Fibroblast of skin of back (primary cell): ENCODE measurements at regions not wholly inside any gene's neighbourhood (a gene's known extent, or its start where the extent isn't known, plus 50 kb on each side); places are given as distances from the start of the nearest gene placed in this dataset.
A peak's percentile ranks its signal among the peaks of the same experiment; 100 is the strongest.
"Not testable (repeated sequence)": the region's sequence is repeated elsewhere in the genome, so short reads cannot be mapped to it uniquely, and the experiment has no call there.

Experiments
- DNase-seq: peaks from one replicate; pipeline ENCODE4 v3.0.0-alpha.2; 2013

DNA sequence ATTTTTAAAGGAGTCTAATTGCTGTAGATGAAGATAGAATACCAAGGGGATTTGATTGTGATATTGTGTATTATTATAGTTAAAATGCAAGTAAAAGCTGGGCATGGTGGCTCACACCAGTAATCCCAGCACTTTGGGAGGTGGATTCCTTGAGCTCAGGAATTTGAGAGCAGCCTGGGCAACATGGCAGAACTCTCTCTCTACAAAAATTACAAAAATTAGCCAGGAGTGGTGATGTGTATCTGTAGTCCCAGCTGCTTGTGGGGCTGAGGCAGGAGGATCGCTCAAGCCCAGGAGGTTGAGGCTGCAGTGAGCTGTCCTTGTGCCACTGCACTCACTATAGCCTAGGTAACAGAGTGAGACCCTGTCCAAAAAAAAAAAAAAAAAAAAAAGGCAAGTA is 687.0 kb downstream of the NUP35 start:
- DNase-seq: no peak

DNA sequence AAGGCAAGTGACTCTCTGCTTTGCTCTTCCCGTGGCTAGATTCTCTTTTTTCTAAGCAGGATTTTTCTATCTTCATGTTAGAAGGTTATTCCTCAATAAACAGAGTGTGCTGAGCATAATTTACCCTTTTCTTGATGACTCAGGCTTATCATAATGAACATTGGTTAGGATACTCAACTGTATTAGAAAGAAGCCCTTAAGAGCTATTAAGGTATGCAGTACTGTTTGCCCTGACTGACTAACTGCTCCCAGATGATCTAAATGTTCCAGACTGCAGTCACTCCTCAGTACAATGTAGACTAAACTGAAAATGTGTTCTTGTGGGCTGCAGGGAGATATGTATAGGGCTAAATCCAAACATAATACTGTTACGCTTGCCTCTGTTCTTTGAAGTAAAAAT is 687.8 kb downstream of the NUP35 start:
- no peak for DNase-seq

DNA sequence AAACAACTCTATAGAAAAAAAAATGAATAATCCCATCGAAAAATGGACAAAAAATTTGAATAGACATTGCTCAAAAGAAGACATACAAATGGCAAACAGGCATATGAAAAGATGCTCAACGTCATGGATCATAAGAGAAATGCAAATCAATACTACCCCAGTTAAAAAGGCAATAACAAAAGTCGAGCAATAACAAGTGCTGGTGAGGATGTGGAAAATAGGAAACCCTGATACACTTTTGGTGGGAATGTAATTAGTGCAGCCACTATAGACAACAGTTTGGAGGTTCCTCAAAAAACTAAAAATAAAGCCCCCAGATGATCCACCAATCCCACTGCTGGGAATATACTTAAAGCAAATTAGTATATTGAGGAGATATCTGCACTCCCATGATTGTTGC is 701.5 kb downstream of the NUP35 start:
- no peak for DNase-seq

DNA sequence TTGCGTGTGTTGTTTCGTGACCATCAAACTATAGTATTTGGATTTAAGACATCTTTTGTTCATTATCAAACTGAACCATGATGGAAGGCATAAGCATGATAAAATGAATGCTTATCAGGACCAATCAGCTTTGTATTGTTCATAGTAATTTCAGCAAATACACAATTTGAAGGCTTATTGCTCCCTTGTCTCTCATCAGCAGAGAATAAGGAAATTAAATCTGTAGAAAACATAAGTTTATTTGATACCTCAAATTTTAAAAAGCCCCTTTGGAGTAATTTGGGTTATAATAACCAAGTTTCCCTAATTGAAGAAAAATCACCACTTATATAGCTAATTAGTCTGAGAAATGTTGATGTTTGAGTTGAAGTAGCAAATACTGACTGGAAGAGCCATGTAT is 705.7 kb downstream of the NUP35 start:
- DNase-seq: no peak

DNA sequence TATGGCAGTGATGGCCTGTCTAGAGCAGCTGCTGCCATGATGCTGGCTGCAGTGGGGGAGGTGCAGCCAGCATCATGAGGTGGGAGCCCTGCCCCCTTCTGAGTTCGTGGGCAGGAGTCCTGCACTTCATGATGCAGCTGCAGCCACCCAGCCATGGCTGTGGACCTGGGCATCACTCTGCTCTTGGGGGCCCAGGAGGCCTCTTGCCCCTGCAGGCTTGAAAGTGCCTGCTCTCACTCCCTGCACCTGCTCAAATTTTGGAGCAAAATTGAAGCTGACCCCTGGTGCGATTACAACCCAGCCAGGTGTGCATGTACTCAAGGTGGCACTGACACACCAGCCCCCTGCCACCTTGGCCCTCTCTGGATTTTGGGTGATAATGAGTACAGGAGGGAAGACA is 712.9 kb downstream of the NUP35 start:
- DNase-seq: no peak

DNA sequence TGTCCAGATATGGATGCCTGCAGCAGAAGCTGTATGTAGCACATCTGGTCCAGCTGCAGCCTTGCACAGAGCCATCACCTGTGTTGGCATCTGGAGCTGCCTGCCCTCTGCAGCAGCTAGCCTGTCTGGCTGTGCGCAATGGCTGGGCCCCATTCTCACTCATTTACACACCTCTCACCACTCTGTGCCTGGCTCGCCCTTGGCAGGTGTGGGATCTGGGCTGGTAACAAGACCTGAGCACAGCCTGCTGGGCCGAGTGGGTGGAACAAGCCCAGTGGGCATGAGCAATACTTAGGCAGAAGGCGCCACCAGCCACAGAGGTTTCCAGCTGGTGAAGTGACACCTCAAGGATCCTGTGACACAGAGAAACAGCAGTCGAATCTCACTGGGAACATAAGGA is 714.1 kb downstream of the NUP35 start:
- no peak for DNase-seq

DNA sequence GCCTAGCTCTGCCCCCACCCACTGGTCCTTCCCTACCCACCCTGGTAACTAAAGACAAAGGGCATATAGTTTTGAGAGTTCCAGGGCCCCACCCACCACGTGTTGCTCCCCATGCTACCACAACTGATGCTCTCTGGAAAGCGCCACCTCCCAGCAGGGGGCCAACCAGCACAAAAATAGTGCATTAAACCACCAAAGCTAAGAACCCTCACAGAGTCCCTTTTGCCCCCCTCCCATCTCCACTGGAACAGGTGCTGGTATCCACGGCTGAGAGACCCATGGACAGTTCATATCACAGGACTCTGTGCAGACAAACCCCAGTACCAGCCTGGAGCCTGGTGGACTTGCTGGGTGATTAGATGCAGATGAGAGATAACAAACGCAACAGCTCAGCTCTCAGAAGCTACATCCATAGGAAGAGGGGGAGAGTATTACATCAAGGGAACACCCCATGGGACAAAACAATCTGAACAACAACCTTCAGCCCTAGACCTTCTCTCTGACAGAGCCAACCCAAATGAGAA is 715.9 kb downstream of the NUP35 start:
- no peak for DNase-seq

DNA sequence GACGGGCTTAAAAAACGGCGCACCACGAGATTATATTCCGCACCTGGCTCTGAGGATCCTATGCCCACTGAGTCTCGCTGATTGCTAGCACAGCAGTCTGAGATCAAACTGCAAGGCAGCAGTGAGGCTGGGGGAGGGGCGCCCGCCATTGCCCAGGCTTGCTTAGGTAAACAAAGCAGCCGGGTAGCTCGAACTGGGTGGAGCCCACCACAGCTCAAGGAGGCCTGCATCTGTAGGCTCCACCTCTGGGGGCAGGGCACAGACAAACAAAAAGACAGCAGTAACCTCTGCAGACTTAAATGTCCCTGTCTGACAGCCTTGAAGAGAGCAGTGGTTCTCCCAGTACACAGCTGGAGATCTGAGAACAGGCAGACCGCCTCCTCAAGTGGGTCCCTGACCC is 725.6 kb downstream of the NUP35 start:
- DNase-seq: not testable (repeated sequence)

DNA sequence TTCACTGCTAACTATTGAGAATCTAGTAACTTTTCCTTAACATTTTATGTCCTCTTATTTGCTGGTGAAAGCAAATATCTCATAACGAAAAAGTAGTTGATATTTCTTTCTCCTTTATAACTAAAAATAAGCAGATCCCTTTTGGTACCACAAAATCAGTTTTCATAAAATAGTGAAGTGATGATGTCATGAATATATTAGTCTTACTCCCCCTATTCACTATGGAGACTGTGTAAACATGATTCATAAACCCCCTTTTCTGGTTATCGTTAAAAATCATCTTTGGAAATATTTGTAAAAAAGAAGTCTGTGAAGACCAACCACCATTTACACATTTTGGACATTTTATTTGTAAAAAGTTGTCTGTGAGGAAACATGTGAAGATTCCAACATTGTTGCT is 734.9 kb downstream of the NUP35 start:
- DNase-seq: no peak

DNA sequence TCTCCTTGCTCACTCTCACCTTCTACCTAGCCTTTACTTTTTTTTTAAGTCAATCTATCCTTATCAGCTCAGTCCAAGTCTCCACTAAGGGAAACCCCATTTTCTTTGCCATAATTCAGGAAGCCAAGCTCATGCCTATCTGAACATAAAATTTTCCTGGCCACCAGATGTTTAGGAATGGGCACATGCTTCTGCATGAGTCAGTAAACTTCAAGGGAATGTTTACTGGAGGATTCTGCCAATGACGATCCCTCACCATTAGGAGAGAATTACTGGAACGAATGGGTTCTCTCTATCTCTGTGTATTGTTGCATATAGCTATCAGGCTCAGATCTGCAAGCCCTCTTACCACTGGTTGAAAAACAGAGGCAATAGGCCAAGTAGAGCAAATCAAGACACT is 731.7 kb upstream of the ZNF804A start:
- DNase-seq: no peak

DNA sequence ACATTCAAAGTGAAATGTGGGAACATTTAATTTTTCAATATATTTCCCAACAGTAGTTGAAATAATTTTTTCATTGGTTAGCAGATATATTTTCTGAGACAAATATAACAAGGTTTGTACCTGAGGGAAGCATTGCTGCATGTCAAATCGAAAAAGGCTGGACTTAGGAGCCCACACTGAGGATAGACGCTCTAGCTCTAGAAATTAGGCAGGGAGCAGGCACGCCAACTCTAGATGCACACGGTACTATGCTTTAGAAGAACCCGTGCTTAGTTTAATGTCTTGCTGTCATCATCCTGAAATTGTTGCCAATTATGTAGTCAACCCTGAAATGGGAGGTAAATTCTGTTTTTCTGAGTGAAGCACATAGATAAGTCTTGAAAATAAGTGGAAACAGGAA is 731.1 kb upstream of the ZNF804A start:
- DNase-seq: no peak

DNA sequence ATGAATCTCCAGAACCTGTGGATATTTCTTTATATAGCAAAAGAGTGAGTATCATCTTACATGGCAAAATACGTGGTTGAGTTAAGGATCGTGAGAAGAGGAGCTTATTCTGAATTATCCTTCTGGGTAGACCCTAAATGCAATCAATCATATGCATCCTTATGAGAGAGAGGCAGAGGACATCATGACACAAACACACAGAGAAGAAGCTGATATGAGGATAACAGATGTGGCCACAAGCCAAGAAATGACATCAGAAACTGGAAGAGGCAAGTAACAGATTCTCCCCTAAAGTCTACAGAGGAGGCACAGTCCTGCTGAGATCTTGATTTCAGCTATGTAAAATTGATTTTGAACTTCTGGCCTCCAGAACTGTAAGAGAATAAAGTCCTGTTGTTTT is 730.2 kb upstream of the ZNF804A start:
- DNase-seq: peak; percentile 1

DNA sequence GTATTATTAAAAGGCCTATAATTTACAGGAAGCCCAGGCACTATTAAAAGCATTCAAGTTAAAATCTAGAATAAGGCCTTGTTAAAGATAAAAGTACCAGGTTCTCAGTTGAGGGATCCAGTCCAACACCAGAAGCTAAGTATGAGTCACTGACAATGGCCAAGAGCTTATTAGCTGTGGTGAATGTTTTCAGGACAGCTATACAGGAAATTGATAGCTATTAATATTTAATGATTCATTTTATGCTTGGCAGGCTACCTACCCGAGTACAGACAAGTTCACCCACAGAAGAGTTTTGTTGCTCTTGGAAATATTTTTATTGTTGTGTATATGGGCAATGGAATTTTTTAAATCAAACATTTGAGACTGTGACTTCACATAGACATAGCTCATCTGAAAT is 729.6 kb upstream of the ZNF804A start:
- peak; percentile 22 for DNase-seq

DNA sequence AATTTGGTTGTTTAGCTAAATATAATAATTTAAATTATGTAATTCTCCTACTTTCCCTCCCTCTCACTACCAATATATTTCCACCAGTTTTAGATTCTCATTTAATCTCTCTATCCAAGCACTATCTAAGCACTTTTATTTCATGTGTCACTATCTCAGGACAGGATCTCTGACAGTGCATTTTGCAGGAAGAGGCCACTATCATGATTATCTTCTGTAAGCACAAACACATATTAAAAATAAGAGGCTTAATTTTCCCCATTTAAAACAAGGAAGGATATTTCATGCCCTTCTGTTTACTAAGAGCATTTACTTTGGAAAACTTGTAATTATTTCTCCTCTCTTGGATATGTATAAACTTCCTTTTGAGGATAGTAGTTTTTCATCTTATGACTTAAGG is 726.2 kb upstream of the ZNF804A start:
- DNase-seq: no peak

DNA sequence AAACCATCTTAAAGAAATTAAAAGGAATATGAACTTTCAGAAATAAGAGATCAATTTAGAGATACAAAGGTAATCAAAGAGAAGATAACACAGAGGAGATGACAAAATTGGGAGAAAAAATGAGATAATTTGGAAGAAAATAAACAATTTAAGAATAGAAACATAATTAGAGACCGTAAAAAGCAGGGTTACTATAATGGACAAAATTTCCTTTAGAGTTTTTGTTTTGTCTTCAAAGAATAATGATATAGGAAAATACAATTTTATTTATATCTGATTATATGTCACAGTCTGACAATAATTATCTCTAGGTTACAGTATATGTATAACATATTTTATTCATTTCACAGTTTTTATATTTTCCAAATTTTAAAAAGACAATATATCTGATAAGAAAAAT is 716.4 kb upstream of the ZNF804A start:
- no peak for DNase-seq

DNA sequence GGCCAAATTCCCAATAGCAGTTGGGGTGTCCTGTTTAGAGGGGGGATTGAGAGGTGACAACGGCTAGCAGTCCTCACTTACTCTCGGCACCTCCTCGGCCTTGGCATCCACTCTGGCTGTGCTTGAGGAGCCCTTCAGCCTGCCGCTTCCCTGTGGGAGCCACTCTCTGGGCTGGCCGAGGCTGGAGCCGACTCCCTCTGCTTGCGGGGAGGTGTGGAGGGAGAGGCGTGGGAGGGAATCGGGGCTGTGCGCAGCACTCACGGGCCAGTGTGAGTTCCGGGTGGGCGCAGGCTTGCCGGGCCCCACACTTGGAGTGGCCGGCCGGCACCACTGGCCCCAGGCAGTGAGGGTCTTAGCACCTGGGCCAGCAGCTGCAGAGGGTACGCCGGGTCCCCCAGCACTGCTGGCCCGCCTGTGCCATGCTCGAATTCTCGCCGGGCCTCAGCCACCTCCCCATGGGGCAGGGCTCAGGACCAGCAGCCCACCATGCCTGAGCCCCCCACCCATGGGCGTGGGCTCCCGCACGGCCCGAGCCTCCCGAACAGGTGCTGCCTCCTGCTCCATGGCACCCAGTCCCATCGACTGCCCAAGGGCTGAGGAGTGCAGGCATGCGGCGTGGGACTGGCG is 705.9 kb upstream of the ZNF804A start:
- DNase-seq: no peak

DNA sequence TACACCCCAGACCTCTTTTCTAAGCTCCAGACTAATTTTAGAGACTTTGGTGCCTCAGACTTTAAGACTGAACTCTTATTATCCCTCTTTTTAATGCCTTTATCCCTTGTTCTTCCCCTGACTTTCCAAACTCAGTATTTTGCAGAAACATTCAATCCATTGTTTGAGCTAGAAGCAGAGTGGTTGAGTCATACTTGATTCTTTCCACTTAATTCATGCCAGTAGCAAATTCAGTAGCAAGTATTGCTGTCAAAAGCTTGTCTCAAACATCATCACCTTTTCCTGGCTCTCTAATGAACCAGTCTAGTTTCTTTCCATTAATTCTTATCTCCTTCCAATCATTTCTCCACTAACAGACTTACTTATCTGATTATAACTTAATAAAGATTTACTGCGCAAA is 699.7 kb upstream of the ZNF804A start:
- DNase-seq: no peak

DNA sequence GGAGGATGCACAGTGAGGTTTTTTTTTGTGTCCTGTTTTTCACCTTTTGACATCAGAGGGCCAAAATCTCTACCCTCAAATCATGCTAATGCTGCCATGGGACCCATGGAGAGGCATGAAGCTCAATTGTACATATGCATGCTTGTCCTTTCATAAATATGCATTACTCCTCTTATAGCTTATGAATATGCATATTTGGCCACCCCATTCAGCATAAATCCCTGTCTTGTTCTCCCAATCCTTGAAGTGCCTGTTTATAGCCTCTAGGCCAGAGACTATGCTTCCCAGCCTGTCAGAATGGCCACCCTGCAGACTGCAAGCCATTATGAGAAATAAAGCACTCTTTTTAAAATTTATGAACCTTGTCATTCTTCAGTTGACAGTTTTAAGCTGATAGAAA is 696.4 kb upstream of the ZNF804A start:
- no peak for DNase-seq

DNA sequence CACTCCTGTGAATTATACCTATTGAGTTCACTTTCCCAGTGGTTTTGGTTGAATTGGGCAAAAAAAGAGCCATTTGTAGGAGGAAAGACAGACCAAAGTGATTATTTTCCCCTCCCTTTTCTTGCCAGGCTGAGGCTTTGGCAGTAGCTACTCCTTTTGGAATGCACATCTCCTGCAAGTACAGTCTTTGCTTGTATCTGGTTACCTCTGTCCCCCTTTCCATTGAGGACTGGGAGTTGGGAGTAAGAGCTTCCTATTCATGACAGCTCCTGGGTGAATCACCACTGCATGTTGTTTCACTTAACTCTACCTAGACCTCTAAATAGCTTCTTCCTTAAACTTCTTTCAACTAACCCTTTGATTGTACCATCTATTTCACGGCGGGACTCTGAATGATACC is 695.3 kb upstream of the ZNF804A start:
- DNase-seq: no peak

DNA sequence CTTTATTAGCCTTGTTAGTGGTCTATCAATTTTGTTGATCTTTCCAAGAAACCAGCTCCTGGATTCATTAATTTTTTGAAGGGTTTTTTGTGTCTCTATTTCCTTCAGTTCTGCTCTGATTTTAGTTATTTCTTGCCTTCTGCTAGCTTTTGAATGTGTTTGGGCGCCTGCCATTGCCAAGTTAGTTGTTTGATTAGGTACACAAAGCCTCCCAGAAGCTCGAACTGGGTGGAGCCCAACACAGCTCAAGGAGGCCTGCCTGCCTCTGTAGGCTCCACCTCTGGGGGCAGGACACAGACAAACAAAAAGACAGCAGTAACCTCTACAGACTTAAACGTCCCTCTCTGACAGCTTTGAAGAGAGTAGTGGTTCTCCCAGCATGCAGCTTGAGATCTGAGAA is 682.3 kb upstream of the ZNF804A start:
- DNase-seq: not testable (repeated sequence)

DNA sequence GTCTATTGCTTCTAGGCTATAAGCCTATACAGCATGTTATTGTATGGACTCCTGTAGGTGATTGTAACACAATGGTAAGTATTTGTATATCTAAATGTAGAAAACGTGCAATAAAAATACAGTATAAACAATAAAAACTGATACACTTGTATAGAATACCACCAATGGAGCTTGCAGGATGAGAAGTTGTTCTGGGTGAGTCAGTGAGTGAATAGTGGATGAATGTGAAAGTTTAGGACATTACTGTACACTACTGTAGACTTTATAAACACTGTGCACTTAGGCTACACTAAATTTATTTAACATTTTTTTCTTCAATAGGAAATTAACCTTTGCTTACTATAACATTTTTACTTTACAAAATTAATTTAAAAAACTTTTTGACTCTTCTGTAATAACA is 679.2 kb upstream of the ZNF804A start:
- DNase-seq: no peak

DNA sequence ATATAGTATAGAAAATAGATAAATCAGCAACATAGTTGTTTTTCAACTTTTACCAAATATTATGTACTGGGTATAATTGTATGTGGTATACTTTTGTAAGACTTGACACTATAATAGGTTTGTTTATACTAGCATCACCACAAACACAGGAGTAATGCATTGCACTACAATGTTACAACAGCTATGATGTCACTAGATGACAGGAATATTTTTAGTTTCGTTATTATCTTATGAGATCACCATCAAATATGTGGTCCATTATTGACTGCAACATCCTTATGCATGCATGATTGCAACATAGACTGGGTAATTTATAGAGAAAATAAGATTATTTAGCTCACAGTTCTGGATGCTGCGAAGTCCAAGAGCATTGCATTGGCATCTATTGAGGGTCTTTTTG is 678.4 kb upstream of the ZNF804A start:
- no peak for DNase-seq

DNA sequence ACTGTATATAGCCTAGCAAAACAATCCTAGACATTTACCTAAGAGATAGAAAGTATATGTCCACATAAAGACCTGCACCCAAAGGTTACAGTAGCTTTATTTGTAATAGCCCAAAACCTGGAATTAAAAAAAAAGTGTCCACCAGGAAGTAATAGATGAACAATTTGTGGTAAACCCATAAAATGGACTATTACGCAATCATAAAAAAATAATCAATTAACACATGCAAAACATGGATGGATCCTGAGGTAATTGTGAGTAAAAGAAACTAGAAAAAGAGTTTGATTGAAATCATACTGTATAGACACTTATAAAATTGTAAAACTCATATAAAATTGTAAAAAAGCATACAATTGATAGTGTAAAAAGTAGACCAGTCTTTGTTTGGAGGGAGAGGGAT is 673.0 kb upstream of the ZNF804A start:
- DNase-seq: no peak

DNA sequence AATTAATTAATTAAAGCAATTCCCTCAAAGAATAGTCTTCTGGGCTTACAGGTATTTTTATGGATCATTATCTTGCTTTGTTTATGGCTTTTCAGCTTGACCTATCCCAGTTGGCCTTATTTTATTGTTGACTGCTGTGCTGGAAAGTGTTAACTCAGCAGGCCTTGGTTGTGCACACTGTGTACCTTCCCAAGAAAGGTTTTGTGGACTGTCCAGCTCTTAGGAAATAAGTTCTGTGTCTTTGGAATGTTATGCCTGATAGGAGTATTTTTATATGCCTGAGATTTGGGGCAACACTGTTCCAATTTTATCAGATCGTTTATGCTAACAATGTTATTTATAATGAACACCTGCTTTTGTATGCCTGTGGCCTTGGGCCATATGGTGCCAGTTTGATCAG is 671.9 kb upstream of the ZNF804A start:
- DNase-seq: no peak
